ENCODE measurements at regions not wholly inside any gene's neighbourhood (a gene's known extent, or its start where the extent isn't known, plus 50 kb on each side); places are given as distances from the start of the nearest gene placed in this dataset.

GRCh38 chr6:21441386-21441785, 152.2 kb upstream of the SOX4 start:
- TF ChIP-seq GATA3 (IDR thresholded peaks at IDR 0.05; ENCODE audit: low read depth, low read length) (no peak), GATA2 (IDR thresholded peaks at IDR 0.05; ENCODE audit: low read depth, low read length) (no peak)

Measured in SH-SY5Y (cell line).